ENCODE measurements at regions not wholly inside any gene's neighbourhood (a gene's known extent, or its start where the extent isn't known, plus 50 kb on each side); places are given as distances from the start of the nearest gene placed in this dataset.

DNA sequence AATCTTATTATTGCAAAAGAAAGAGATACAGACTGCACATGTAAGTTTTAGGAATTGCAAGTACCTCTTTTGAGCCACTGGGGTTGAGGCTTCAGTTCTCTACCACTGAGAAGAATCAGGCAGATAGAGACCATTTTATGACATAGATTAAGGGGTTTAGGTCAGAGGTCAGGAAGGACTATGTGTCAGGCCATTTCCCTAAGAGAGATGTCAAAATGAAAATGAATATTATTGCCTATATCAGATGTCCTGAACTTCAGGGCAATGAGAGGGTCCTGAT lies 113.7 kb downstream of the GATA6 start:
- Mint-ChIP-seq H3K4me3 (no peak overlapping the region), H3K36me3 (ENCODE audit: low read depth) (no peaks in the 10 kb centered on the region), H3K9me3 (no peaks in the 10 kb centered on the region), H3K4me1 (peaks cover 15% of the 10 kb centered on the region), H3K27ac (peak overlapping the region in 1 of 3 experiments; percentile 72), H3K27me3 (ENCODE audit: low read depth) (no peaks in the 10 kb centered on the region)
- TF ChIP-seq, protein P1, sequence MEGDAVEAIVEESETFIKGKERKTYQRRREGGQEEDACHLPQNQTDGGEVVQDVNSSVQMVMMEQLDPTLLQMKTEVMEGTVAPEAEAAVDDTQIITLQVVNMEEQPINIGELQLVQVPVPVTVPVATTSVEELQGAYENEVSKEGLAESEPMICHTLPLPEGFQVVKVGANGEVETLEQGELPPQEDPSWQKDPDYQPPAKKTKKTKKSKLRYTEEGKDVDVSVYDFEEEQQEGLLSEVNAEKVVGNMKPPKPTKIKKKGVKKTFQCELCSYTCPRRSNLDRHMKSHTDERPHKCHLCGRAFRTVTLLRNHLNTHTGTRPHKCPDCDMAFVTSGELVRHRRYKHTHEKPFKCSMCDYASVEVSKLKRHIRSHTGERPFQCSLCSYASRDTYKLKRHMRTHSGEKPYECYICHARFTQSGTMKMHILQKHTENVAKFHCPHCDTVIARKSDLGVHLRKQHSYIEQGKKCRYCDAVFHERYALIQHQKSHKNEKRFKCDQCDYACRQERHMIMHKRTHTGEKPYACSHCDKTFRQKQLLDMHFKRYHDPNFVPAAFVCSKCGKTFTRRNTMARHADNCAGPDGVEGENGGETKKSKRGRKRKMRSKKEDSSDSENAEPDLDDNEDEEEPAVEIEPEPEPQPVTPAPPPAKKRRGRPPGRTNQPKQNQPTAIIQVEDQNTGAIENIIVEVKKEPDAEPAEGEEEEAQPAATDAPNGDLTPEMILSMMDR (IDR thresholded peaks at IDR 0.05; ENCODE audit: unreplicated experiment in 3 of 3) = no peak

DNA sequence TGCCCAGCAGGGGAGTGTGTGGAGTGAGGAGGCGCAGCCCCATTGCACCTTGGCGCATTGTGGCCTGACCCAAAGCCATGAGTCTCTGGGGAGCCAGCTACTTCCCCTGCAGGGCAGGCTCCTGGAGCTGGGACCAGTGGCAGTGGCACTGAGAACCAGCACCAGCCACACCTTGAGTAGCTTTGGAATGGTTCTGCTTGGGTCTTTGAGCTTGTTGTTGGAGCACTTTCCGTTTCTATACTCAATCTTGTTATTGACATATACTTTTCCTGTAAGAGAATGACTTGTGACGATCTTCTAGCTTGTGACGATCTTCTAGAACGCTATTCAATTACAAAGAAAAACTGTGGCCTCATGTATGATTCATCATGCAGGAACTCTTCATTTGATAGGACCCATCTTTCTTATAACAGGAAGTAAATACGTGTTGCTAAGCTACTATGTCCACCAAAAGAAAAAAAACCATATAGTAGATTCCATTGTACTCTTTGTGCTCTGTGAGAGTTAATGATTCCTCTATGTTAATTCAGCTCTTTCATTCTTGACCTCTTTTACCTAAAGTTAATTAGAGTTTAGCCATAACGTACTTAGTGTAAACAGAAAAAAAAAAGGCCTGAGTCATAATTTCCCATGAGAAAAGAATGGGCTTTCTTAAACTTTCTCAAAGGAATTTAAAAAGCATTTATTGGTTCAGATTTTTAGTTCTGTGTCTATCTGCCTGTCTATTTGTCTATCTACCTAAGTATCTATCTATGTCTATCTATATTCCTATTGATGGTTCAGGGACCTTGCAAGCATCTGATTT lies 113.1 kb downstream of the GATA6 start:
- TF ChIP-seq, protein P1 (IDR thresholded peaks at IDR 0.05; ENCODE audit: unreplicated experiment in 3 of 3) = no peak
- Mint-ChIP-seq H3K36me3 (ENCODE audit: low read depth) (no peaks in the 10 kb centered on the region), H3K4me1 (peaks cover 15% of the 10 kb centered on the region), H3K27ac (peak overlapping the region; percentile 49 to 77 (median 72)), H3K9me3 (no peaks in the 10 kb centered on the region), H3K4me3 (no peak overlapping the region), H3K27me3 (ENCODE audit: low read depth) (no peaks in the 10 kb centered on the region)

DNA sequence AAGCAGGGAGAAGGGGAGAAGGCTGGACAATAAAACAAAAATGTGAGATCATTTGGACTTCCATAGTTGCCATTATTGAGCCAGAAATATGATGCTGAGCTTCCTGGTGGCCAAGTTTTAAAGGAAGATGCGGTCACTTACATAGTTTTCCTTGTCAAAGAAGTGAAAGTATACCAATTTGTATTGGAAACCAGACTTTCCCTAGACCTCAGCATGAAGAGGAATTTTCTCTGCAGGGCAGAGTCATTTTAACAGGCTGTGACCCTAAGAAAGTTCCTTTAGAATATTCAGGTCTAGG lies 111.0 kb downstream of the GATA6 start:
- TF ChIP-seq, protein P1 (IDR thresholded peaks at IDR 0.05; ENCODE audit: unreplicated experiment in 3 of 3) = no peak
- Mint-ChIP-seq H3K9me3 (no peaks in the 10 kb centered on the region), H3K27ac (peak overlapping the region in 2 of 3 experiments; percentile 13 to 35), H3K27me3 (ENCODE audit: low read depth) (no peaks in the 10 kb centered on the region), H3K4me1 (peaks cover 20% of the 10 kb centered on the region), H3K4me3 (no peak overlapping the region), H3K36me3 (ENCODE audit: low read depth) (no peaks in the 10 kb centered on the region)

DNA sequence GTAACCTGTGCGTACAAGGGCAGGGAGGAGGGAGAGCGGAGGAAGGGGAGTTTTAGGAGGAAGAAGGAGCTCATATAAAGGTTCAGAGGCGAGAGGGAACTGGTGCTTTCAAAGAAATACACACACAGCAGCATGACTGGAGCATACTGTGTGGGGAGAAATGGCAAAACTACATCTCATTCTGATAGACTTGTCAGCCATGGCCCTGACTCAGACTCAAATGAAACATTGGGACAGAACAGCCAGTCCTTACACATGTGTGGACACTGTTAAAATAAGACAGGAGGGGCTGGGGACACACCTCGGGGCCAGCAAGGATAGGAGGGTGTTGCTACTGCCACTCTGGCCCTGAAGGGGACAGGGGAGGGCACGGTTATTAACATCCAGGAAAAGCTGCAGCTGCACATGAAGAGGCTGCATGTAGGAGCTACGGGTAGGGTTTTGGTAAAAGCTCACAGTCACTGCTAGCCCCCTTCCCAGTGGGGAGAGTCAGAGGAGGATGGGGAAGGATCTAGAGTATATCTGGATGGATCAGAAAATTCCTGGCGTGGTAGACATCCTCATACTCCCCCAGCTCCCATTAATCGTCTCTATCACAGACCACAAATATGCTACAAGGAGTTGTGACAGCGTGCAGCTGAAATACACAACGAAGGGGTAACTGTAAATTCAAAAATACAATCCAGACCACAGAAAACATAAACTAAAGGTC lies 110.5 kb downstream of the GATA6 start:
- TF ChIP-seq, protein P1 (IDR thresholded peaks at IDR 0.05; ENCODE audit: unreplicated experiment in 3 of 3) = no peak
- peaks cover 20% of the 10 kb centered on the region for H3K4me1 Mint-ChIP-seq
- no peaks in the 10 kb centered on the region for H3K27me3 Mint-ChIP-seq (ENCODE audit: low read depth)
- no peaks in the 10 kb centered on the region for H3K36me3 Mint-ChIP-seq (ENCODE audit: low read depth)
- peak overlapping the region in 2 of 3 experiments; percentile 13 to 35 for H3K27ac Mint-ChIP-seq
- H3K9me3 Mint-ChIP-seq = no peaks in the 10 kb centered on the region
- H3K4me3 Mint-ChIP-seq = no peak overlapping the region

DNA sequence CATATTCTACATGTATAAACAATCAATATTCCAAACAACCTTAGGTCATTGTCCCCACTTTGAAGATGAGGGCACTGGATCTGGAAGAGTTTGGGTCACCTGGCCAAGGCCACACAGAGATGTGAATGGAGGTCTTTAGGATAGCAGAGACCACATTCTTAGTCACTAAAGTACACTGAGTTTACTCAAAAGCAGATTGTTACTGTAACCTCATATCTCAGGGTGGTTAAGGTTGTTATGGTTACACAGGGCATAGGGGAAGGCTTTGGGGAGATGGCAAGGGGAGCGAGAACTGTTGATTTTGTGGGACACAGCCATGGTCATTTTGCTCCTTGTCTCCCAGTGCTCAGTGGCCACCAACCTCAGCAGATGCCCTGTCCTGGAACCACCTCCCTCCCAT lies 109.4 kb downstream of the GATA6 start:
- H3K36me3 Mint-ChIP-seq (ENCODE audit: low read depth) = no peaks in the 10 kb centered on the region
- no peak overlapping the region for H3K4me3 Mint-ChIP-seq
- no peak overlapping the region for H3K27ac Mint-ChIP-seq
- TF ChIP-seq, protein P1 (IDR thresholded peaks at IDR 0.05; ENCODE audit: unreplicated experiment in 3 of 3) = no peak
- no peaks in the 10 kb centered on the region for H3K27me3 Mint-ChIP-seq (ENCODE audit: low read depth)
- no peaks in the 10 kb centered on the region for H3K9me3 Mint-ChIP-seq
- peaks cover 20% of the 10 kb centered on the region for H3K4me1 Mint-ChIP-seq

DNA sequence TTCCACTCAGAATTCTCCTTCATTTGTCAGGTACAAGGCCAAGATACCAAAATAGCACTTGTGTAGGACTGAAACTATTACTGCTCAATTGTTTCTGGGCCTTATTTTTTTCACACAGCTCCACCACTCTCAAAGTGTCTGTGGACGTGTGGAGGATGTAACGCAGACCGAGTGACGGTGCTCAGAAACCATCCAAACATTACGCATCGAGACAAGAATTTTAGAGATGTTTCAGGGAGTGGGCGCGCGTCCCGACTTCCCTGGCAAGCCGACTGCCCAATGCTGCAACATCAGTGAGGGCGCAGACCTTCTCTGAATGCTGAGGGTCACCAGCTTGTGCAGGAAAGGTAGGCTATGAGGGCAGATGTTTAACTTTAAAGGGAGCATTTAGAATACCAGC lies 108.4 kb downstream of the GATA6 start:
- Mint-ChIP-seq H3K27me3 (ENCODE audit: low read depth) (no peaks in the 10 kb centered on the region), H3K9me3 (no peaks in the 10 kb centered on the region), H3K27ac (no peak overlapping the region), H3K4me3 (no peak overlapping the region), H3K4me1 (peaks cover 19% of the 10 kb centered on the region), H3K36me3 (ENCODE audit: low read depth) (no peaks in the 10 kb centered on the region)
- TF ChIP-seq, protein P1 (IDR thresholded peaks at IDR 0.05; ENCODE audit: unreplicated experiment in 3 of 3) = no peak
